ENCODE measurements at regions not wholly inside any gene's neighbourhood (a gene's known extent, or its start where the extent isn't known, plus 50 kb on each side); places are given as distances from the start of the nearest gene placed in this dataset.

GRCh38 chr7:19448091-19448490 lies 260.7 kb downstream of the POLR1F start:
- no peak for TF ChIP-seq CTCF (IDR thresholded peaks at IDR 0.05; ENCODE audit: borderline replicate concordance, control extremely low read depth, extremely low read depth, insufficient read depth, missing control alignments)
- in situ Hi-C loops (cut with MboI; ENCODE audit: low sequenced_read_pairs, unreplicated experiment), result no loop called here
- no peak for DNase-seq (ENCODE audit: low spot score)

GRCh38 chr7:19442016-19442785 lies 266.6 kb downstream of the POLR1F start:
- DNase-seq (ENCODE audit: low spot score), result peak; percentile 8
- in situ Hi-C loops (cut with MboI; ENCODE audit: low sequenced_read_pairs, unreplicated experiment), result no loop called here
- peak; percentile 19 for TF ChIP-seq CTCF (IDR thresholded peaks at IDR 0.05; ENCODE audit: borderline replicate concordance, control extremely low read depth, extremely low read depth, insufficient read depth, missing control alignments)

- no peak for DNase-seq (ENCODE audit: low spot score)
- in situ Hi-C loops (cut with MboI; ENCODE audit: low sequenced_read_pairs, unreplicated experiment), result no loop called here
- TF ChIP-seq CTCF (IDR thresholded peaks at IDR 0.05; ENCODE audit: borderline replicate concordance, control extremely low read depth, extremely low read depth, insufficient read depth, missing control alignments), result no peak
Measured at GRCh38 chr7:19439517-19439916, 269.3 kb downstream of the POLR1F start.

- TF ChIP-seq CTCF (IDR thresholded peaks at IDR 0.05; ENCODE audit: borderline replicate concordance, control extremely low read depth, extremely low read depth, insufficient read depth, missing control alignments), result no peak
- in situ Hi-C loops (cut with MboI; ENCODE audit: low sequenced_read_pairs, unreplicated experiment), result no loop called here
- no peak for DNase-seq (ENCODE audit: low spot score)
Measured at GRCh38 chr7:19437446-19437845, 271.4 kb downstream of the POLR1F start.

- DNase-seq (ENCODE audit: low spot score), result no peak
- in situ Hi-C loops (cut with MboI; ENCODE audit: low sequenced_read_pairs, unreplicated experiment), result no loop called here
- no peak for TF ChIP-seq CTCF (IDR thresholded peaks at IDR 0.05; ENCODE audit: borderline replicate concordance, control extremely low read depth, extremely low read depth, insufficient read depth, missing control alignments)
Measured at GRCh38 chr7:19427944-19428343, 280.9 kb downstream of the POLR1F start.

GRCh38 chr7:19421861-19422260 lies 276.6 kb upstream of the FERD3L start:
- DNase-seq (ENCODE audit: low spot score), result no peak
- in situ Hi-C loops (cut with MboI; ENCODE audit: low sequenced_read_pairs, unreplicated experiment), result no loop called here

More at GRCh38 chr7:19421861-19422260, 276.6 kb upstream of the FERD3L start:
- TF ChIP-seq CTCF (IDR thresholded peaks at IDR 0.05; ENCODE audit: borderline replicate concordance, control extremely low read depth, extremely low read depth, insufficient read depth, missing control alignments), result no peak

All from GM13976 (cell line).